ENCODE measurements at regions not wholly inside any gene's neighbourhood (a gene's known extent, or its start where the extent isn't known, plus 50 kb on each side); places are given as distances from the start of the nearest gene placed in this dataset.

DNA sequence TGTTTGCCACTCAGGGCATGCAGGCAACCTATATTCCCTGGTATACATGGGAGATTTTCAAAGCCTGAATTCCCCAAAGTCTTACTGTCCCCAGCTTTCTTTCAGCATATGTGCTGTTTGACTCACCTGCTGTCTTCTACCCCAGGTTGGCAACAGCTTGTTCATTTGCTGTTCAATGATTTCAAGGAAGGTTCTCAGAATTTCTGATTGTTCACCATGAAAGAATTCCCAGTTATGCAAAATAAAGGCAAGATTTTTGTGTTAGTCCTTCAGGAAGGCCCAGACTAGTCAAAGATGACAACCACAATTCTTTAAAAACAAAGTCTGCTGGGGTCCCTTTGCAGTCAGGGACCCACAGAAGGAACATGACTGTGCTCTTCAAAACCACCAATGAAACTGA is 1057.8 kb upstream of the CDH2 start:
- TF ChIP-seq, protein P1, sequence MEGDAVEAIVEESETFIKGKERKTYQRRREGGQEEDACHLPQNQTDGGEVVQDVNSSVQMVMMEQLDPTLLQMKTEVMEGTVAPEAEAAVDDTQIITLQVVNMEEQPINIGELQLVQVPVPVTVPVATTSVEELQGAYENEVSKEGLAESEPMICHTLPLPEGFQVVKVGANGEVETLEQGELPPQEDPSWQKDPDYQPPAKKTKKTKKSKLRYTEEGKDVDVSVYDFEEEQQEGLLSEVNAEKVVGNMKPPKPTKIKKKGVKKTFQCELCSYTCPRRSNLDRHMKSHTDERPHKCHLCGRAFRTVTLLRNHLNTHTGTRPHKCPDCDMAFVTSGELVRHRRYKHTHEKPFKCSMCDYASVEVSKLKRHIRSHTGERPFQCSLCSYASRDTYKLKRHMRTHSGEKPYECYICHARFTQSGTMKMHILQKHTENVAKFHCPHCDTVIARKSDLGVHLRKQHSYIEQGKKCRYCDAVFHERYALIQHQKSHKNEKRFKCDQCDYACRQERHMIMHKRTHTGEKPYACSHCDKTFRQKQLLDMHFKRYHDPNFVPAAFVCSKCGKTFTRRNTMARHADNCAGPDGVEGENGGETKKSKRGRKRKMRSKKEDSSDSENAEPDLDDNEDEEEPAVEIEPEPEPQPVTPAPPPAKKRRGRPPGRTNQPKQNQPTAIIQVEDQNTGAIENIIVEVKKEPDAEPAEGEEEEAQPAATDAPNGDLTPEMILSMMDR (conservative IDR thresholded peaks at IDR 0.05) = no peak
- Mint-ChIP-seq H3K9me3 (no peaks in the 10 kb centered on the region), H3K36me3 (no peaks in the 10 kb centered on the region), H3K4me3 (no peak overlapping the region), H3K4me1 (ENCODE audit: unreplicated experiment) (no peaks in the 10 kb centered on the region), H3K27me3 (no peaks in the 10 kb centered on the region), H3K27ac (no peak overlapping the region)
- no peak for DNase-seq (ENCODE audit: extremely low spot score, unreplicated experiment)

DNA sequence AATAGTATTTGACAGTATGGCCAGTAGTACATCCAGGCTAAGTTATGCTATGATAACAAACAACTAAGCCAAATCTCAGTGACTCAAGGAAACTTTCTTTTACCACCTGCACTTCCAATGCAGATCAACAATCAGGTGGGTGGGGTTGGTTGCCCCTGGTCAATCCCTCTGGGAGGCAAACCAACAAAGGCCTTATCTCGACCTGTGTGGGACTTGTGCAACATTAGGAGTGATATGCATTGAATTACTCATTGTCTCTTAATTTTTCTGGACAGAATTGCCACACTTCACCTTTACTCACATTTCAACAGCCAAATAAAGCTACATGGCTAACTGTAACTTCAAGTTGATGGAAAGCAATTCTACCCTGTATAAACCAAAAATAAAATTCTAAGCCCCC is 1049.3 kb upstream of the CDH2 start:
- H3K4me3 Mint-ChIP-seq = no peak overlapping the region
- no peaks in the 10 kb centered on the region for H3K4me1 Mint-ChIP-seq (ENCODE audit: unreplicated experiment)
- H3K27ac Mint-ChIP-seq = no peak overlapping the region
- no peaks in the 10 kb centered on the region for H3K36me3 Mint-ChIP-seq
- TF ChIP-seq, protein P1 (conservative IDR thresholded peaks at IDR 0.05) = no peak
- no peaks in the 10 kb centered on the region for H3K27me3 Mint-ChIP-seq
- no peak for DNase-seq (ENCODE audit: extremely low spot score, unreplicated experiment)
- no peaks in the 10 kb centered on the region for H3K9me3 Mint-ChIP-seq

DNA sequence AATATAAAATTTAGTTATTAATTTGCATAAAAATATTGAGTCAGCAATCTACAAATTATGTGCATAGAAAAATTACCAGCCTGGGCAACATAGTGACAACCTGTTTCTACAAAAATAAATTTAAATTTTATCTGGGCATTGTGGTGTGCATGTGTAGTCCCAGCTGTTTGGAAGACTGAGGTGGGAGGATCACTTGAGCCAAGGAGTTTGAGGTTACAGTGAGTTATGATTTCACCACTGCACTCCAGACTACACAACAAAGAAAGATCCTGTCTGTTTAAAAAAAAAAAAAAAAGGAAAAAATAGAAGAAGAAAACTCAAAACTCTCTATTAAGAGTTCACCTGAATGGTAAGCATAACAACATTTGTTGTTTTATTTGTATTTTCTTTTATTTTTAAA is 1048.4 kb upstream of the CDH2 start:
- Mint-ChIP-seq H3K36me3 (no peaks in the 10 kb centered on the region), H3K27ac (no peak overlapping the region), H3K27me3 (no peaks in the 10 kb centered on the region), H3K4me3 (no peak overlapping the region), H3K9me3 (no peaks in the 10 kb centered on the region), H3K4me1 (ENCODE audit: unreplicated experiment) (no peaks in the 10 kb centered on the region)
- TF ChIP-seq, protein P1 (conservative IDR thresholded peaks at IDR 0.05) = no peak
- DNase-seq (ENCODE audit: extremely low spot score, unreplicated experiment) = no peak

DNA sequence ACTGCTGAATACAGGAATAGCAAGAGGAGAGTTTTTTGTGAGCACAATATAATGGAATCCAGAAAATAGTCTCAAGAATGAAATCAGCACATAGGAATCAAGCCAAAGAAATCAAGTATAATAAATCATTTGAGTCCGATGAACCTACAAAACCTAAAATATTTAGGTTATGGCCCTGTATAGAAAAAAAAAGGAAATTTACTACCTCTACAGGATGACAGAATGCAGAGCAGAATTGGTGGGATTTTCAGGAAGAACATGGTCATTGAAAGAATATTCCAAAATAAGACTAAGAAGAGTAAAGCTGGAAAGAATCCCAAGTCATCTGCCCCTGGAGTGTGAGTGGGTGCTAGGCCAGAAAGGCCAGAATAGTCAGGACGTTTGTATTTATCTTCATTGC is 1041.2 kb upstream of the CDH2 start:
- Mint-ChIP-seq H3K36me3 (no peaks in the 10 kb centered on the region), H3K4me1 (ENCODE audit: unreplicated experiment) (no peaks in the 10 kb centered on the region), H3K4me3 (no peak overlapping the region), H3K9me3 (no peaks in the 10 kb centered on the region), H3K27me3 (no peaks in the 10 kb centered on the region), H3K27ac (no peak overlapping the region)
- no peak for DNase-seq (ENCODE audit: extremely low spot score, unreplicated experiment)
- TF ChIP-seq, protein P1 (conservative IDR thresholded peaks at IDR 0.05) = no peak

DNA sequence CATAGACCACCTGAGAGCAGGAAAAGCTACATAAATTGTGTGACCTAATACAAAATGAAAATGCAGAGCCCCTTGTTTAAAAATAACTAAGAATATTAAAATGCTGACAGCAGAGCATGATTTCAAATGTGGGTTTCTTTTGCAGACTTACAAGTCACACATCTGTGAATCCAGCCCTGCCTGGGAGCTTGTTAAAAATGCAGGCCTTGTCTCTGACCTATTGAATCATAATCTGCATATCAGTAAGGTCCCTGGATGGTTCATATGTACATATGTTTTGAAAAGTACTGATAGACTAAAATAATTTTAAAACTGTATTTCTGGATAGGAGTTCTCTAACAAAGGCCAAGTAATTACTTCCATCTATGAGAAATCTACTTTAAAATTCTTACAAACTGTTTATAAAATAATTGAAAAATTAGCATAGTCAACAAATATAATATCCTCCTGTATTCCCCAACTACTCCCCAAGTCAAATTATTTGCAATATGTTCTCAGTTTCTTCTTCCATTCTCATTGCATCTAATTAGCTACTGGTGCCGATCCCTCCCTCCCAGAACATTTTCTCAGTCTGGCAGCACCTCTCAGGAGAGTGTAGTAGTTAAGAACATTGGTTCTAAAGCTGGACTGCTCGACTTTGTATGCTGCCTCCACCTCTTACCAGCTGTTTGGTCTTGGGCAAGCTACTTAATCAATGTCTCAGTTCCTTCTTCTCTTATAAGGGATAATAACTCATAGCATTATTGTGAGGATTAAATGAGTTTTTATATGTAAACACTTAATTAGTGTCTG is 1040.4 kb upstream of the CDH2 start:
- Mint-ChIP-seq H3K4me3 (no peak overlapping the region), H3K36me3 (no peaks in the 10 kb centered on the region), H3K27ac (no peak overlapping the region), H3K4me1 (ENCODE audit: unreplicated experiment) (no peaks in the 10 kb centered on the region), H3K9me3 (no peaks in the 10 kb centered on the region), H3K27me3 (no peaks in the 10 kb centered on the region)
- TF ChIP-seq, protein P1 (conservative IDR thresholded peaks at IDR 0.05) = no peak
- DNase-seq (ENCODE audit: extremely low spot score, unreplicated experiment) = no peak
